Mesenchymal stem cell (in vitro differentiated cells and primary cell): ENCODE measurements at regions not wholly inside any gene's neighbourhood (a gene's known extent, or its start where the extent isn't known, plus 50 kb on each side); places are given as distances from the start of the nearest gene placed in this dataset.

Experiments
- DNase-seq: peaks from one replicate; pipeline ENCODE4 v3.0.0-alpha.2; 2013
- H2AFZ ChIP-seq: one replicate; pipeline ENCODE4 v1.6.1; 2013; ENCODE audit warnings: low read depth, mild to moderate bottlenecking, control low read depth, inconsistent platforms, low read length, moderate library complexity
- H2AK5ac ChIP-seq: 2 replicates; pipeline ENCODE4 v1.6.1; 2013; ENCODE audit warnings: low read length, moderate library complexity, mild to moderate bottlenecking, inconsistent platforms; ENCODE audit not compliant: severe bottlenecking
- H2BK120ac ChIP-seq: one replicate; pipeline ENCODE4 v1.6.1; 2013; ENCODE audit warnings: low read depth, mild to moderate bottlenecking, inconsistent platforms, low read length, moderate library complexity
- H2BK12ac ChIP-seq, 2 experiments: one replicate each; pipeline ENCODE4 v1.6.1; 2013; ENCODE audit warnings: inconsistent platforms in 2 of 2, low read length in 2 of 2, mild to moderate bottlenecking in 2 of 2, moderate library complexity in 2 of 2, control low read depth in 1 of 2
- H2BK15ac ChIP-seq: one replicate; pipeline ENCODE4 v1.6.1; 2013; ENCODE audit warnings: mild to moderate bottlenecking, low read depth, inconsistent platforms; ENCODE audit not compliant: poor library complexity, severe bottlenecking
- H2BK5ac ChIP-seq: 2 replicates; pipeline ENCODE4 v1.6.1; 2013; ENCODE audit warnings: low read depth, mild to moderate bottlenecking, low read length, control low read depth, inconsistent platforms; ENCODE audit not compliant: poor library complexity, severe bottlenecking
- H3K14ac ChIP-seq, 2 experiments: one replicate each; pipeline ENCODE4 v1.6.1; 2013; ENCODE audit warnings: inconsistent platforms in 2 of 2, low read length in 2 of 2, control low read depth in 1 of 2, mild to moderate bottlenecking in 1 of 2, moderate library complexity in 1 of 2
- H3K18ac ChIP-seq, 2 experiments: one replicate each; pipeline ENCODE4 v1.6.1; 2013; ENCODE audit warnings: inconsistent platforms in 2 of 2, low read length in 2 of 2, control low read depth in 1 of 2, low read depth in 1 of 2, mild to moderate bottlenecking in 1 of 2
- H3K23ac ChIP-seq, 2 experiments: one replicate each; pipeline ENCODE4 v1.6.1; 2013; ENCODE audit warnings: inconsistent platforms in 2 of 2, low read length in 2 of 2, mild to moderate bottlenecking in 2 of 2, moderate library complexity in 2 of 2, control low read depth in 1 of 2
- H3K27ac ChIP-seq: 2 replicates; pipeline ENCODE4 v1.5.1; 2013; ENCODE audit warnings: mild to moderate bottlenecking, moderate library complexity, low read length, control low read depth, inconsistent platforms; ENCODE audit not compliant: poor library complexity, severe bottlenecking
- H3K27me3 ChIP-seq, 2 experiments: 2 replicates each; pipeline versions ENCODE4 v1.6.1 to v1.7.0; 2013; ENCODE audit warnings: low read length in 2 of 2, mild to moderate bottlenecking in 2 of 2, moderate library complexity in 2 of 2, control low read depth in 1 of 2, inconsistent platforms in 1 of 2; ENCODE audit not compliant: control insufficient read depth in 1 of 2, insufficient read depth in 1 of 2
- H3K36me3 ChIP-seq, 2 experiments: 2 replicates each; pipeline versions ENCODE4 v1.6.1 to v1.7.0; 2013; ENCODE audit warnings: low read length in 2 of 2, control low read depth in 1 of 2, inconsistent platforms in 1 of 2, low read depth in 1 of 2, mild to moderate bottlenecking in 1 of 2; ENCODE audit not compliant: insufficient read depth in 2 of 2, control insufficient read depth in 1 of 2
- H3K4ac ChIP-seq, 2 experiments: one replicate each; pipeline ENCODE4 v1.6.1; 2013; ENCODE audit warnings: inconsistent platforms in 2 of 2, low read length in 2 of 2, mild to moderate bottlenecking in 2 of 2, moderate library complexity in 2 of 2, control low read depth in 1 of 2, low read depth in 1 of 2
- H3K4me1 ChIP-seq: 2 replicates; pipeline ENCODE4 v1.6.1; 2013; ENCODE audit warnings: low read depth, low read length, control low read depth; ENCODE audit not compliant: control insufficient read depth, insufficient read depth
- H3K4me2 ChIP-seq: 2 replicates; pipeline ENCODE4 v1.6.1; 2013; ENCODE audit warnings: low read length, mild to moderate bottlenecking, inconsistent platforms; ENCODE audit not compliant: poor library complexity, severe bottlenecking
- H3K4me3 ChIP-seq, 2 experiments: 2 replicates each; pipeline versions ENCODE4 v1.5.1 to v1.7.0; 2013; ENCODE audit warnings: low read length in 2 of 2, mild to moderate bottlenecking in 2 of 2, control low read depth in 1 of 2, low read depth in 1 of 2; ENCODE audit not compliant: insufficient read depth in 1 of 2
- H3K79me1 ChIP-seq: replicated peaks from 2 replicates; pipeline ENCODE4 v1.6.1; 2013; ENCODE audit warnings: mild to moderate bottlenecking, control low read depth, low read length, inconsistent platforms; ENCODE audit not compliant: poor library complexity, severe bottlenecking
- H3K9ac ChIP-seq: 2 replicates; pipeline ENCODE4 v1.7.0; 2013; ENCODE audit warnings: mild to moderate bottlenecking, low read length, moderate library complexity
- H3K9me3 ChIP-seq: 2 replicates; pipeline ENCODE4 v1.7.0; 2013; ENCODE audit warnings: mild to moderate bottlenecking, low read length; ENCODE audit not compliant: control insufficient read depth
- H4K8ac ChIP-seq: one replicate; pipeline ENCODE4 v1.6.1; 2013; ENCODE audit warnings: inconsistent platforms, mild to moderate bottlenecking, low read length, moderate library complexity
- H4K91ac ChIP-seq: one replicate; pipeline ENCODE4 v1.6.1; 2013; ENCODE audit warnings: mild to moderate bottlenecking, low read length, inconsistent platforms
- WGBS: methylation state at CpG from one replicate; pipeline ENCODE4 v1.1.7; 2013; ENCODE audit warnings: mixed read lengths; 5-methylcytosine and 5-hydroxymethylcytosine counted together

GRCh38 chr13:47846886-47847285, 154.2 kb downstream of the SUCLA2 start:
- Histone ChIP-seq H3K4me2 (no peak overlapping the region), H3K27ac (no peak overlapping the region), H2BK5ac (no peak overlapping the region), H3K9ac (no peak overlapping the region), H3K79me1 (no peaks in the 10 kb centered on the region), H2BK12ac (no peak overlapping the region), H3K23ac (no peak overlapping the region), H3K36me3 (no peaks in the 10 kb centered on the region), H3K18ac (no peak overlapping the region), H3K27me3 (no peaks in the 10 kb centered on the region), H3K4me3 (no peak overlapping the region), H3K4me1 (no peaks in the 10 kb centered on the region), H4K91ac (no peak overlapping the region), H2BK120ac (no peak overlapping the region), H3K4ac (no peak overlapping the region), H2BK15ac (no peak overlapping the region), H3K14ac (peak overlapping the region in 1 of 2 experiments; percentile 15), H2AK5ac (no peak overlapping the region), H4K8ac (no peak overlapping the region), H3K9me3 (no peaks in the 10 kb centered on the region), H2AFZ (no peak overlapping the region)
- 48% methylated on average over 3 of the region's 4 CpGs for WGBS
- DNase-seq: peak; percentile 16

DNA sequence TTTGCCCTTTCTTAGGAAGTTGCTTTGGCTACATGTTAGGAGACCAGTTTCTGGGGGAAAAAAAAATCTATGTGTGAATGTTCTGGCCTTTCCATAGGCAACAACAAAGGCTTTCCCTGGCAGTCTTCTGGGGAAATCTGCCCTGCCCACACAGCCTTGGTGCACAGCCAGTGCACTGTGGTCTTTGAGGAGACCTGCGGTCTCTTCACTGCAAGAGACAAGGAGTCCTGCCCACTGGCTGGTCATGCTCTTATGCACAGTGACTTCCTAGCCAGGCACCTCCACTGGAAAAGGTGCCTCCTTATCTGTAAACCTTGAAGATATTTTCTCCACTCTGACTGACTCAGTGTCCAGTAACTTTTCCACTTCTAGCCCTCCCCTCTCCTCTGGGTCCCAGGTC, 155.1 kb downstream of the SUCLA2 start:
- no peak overlapping the region for H2BK12ac ChIP-seq
- no peaks in the 10 kb centered on the region for H3K79me1 ChIP-seq
- no peak overlapping the region for H3K23ac ChIP-seq
- H2BK120ac ChIP-seq: no peak overlapping the region
- no peak overlapping the region for H2AK5ac ChIP-seq
- no peak overlapping the region for H3K18ac ChIP-seq
- H2BK15ac ChIP-seq: no peak overlapping the region
- no peak overlapping the region for H2AFZ ChIP-seq
- H4K8ac ChIP-seq: no peak overlapping the region
- 93% methylated on average over 1 of the region's 1 CpG for WGBS
- no peak overlapping the region for H3K4me3 ChIP-seq
- no peak overlapping the region for H4K91ac ChIP-seq
- H3K9me3 ChIP-seq: no peaks in the 10 kb centered on the region
- no peaks in the 10 kb centered on the region for H3K4me1 ChIP-seq
- H3K9ac ChIP-seq: no peak overlapping the region
- H3K27me3 ChIP-seq: no peaks in the 10 kb centered on the region
- no peak overlapping the region for H3K27ac ChIP-seq
- no peak overlapping the region for H3K4me2 ChIP-seq
- no peaks in the 10 kb centered on the region for H3K36me3 ChIP-seq
- no peak for DNase-seq
- no peak overlapping the region for H2BK5ac ChIP-seq
- no peak overlapping the region for H3K14ac ChIP-seq
- no peak overlapping the region for H3K4ac ChIP-seq

DNA sequence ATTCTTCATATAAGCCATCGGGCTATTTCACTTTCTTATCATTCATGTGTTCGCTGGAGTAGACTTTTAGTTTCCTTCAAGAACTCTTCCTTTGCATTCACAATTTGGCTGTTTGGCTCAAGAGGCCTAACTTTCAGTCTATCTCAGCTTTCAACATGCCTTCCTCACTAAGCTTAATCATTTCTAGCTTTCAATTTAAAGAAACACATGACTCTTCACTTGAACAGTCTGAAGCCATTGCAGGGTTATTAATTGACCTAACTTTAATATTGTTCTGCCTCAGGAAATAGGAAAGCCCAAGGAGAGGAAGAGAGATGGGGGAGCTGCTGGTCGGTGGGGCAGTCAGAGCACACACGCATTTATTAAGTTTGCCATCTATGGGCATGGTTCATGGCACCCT, 158.1 kb downstream of the SUCLA2 start:
- Histone ChIP-seq H4K8ac (no peak overlapping the region), H3K23ac (no peak overlapping the region), H3K27ac (peak overlapping the region; percentile 39), H2AK5ac (no peak overlapping the region), H3K14ac (no peak overlapping the region), H3K9me3 (no peaks in the 10 kb centered on the region), H3K18ac (no peak overlapping the region), H3K4ac (no peak overlapping the region), H3K27me3 (no peaks in the 10 kb centered on the region), H3K9ac (no peak overlapping the region), H2BK12ac (no peak overlapping the region), H3K4me2 (no peak overlapping the region), H4K91ac (no peak overlapping the region), H3K4me1 (no peaks in the 10 kb centered on the region), H2BK5ac (no peak overlapping the region), H2BK120ac (no peak overlapping the region), H3K79me1 (no peaks in the 10 kb centered on the region), H2BK15ac (no peak overlapping the region), H3K36me3 (no peaks in the 10 kb centered on the region), H2AFZ (no peak overlapping the region), H3K4me3 (no peak overlapping the region)
- 96% methylated on average over 2 of the region's 4 CpGs for WGBS
- no peak for DNase-seq

DNA sequence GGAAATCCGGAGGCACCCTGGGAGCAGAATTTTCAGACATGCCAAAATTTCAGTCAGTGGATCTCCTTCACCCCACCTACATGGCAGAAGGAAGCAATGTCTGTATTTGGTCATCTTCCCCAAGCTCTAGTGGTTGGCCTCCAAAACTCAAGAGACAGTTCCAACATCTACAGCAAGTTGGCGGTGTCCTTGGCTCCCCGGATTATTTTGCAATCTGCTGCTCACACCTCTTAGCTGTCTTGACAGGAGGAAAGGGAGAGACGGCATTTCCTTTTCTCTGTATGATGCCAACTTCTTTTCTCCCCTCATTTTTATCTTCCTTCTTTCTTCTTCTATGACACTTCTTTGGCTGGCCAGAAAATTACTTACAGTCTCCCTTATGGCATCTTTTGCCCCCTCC, 159.9 kb downstream of the SUCLA2 start:
- Histone ChIP-seq H2AK5ac (no peak overlapping the region), H4K91ac (no peak overlapping the region), H3K23ac (no peak overlapping the region), H2BK120ac (no peak overlapping the region), H3K27ac (no peak overlapping the region), H2AFZ (no peak overlapping the region), H2BK5ac (no peak overlapping the region), H3K4me1 (no peaks in the 10 kb centered on the region), H4K8ac (no peak overlapping the region), H3K4ac (no peak overlapping the region), H3K36me3 (no peaks in the 10 kb centered on the region), H3K18ac (no peak overlapping the region), H3K4me2 (no peak overlapping the region), H3K27me3 (no peaks in the 10 kb centered on the region), H3K4me3 (no peak overlapping the region), H3K9me3 (no peaks in the 10 kb centered on the region), H2BK12ac (no peak overlapping the region), H2BK15ac (no peak overlapping the region), H3K9ac (no peak overlapping the region), H3K79me1 (no peaks in the 10 kb centered on the region), H3K14ac (no peak overlapping the region)
- no peak for DNase-seq
- WGBS: 91% methylated on average over 4 of the region's 4 CpGs
